IMR-90 (cell line): ENCODE measurements at regions not wholly inside any gene's neighbourhood (a gene's known extent, or its start where the extent isn't known, plus 50 kb on each side); places are given as distances from the start of the nearest gene placed in this dataset.

ENCODE experiments used
- ATAC-seq: fragments of 200-7000 bp; cut with Tn5 transposase; 2 replicates; pipeline ENCODE4 v1.9.1; 2020; ENCODE audit warnings: low read depth, mild to moderate bottlenecking, moderate library complexity
- BruUV-seq: library from RNA; stranded (reverse); fragments of 400-500 nt; replicated peaks from 2 replicates; lab custom pipeline; 2021; lab: Mats Ljungman, UMichigan
- CTCF ChIA-PET: fragments of 300-600 bp; formaldehyde crosslinking; extraction: SDS; loops from one replicate; lab custom pipeline; 2021; ENCODE audit warnings: antibody characterized with exemption; lab: Yijun Ruan, JAX
- POLR2A ChIA-PET: fragments of 300-600 bp; sonication (Branson Sonifier 250); formaldehyde crosslinking; loops from one replicate; lab custom pipeline; 2022; ENCODE audit warnings: antibody characterized with exemption; ENCODE audit not compliant: unreplicated experiment; lab: Charles Lee
- DNase-seq: peaks from one replicate; pipeline ENCODE4 v3.0.0; 2013
- H2AFZ ChIP-seq: replicated peaks from 2 replicates; pipeline ENCODE3; 2013; ENCODE audit warnings: low read length, mild to moderate bottlenecking; ENCODE audit not compliant: poor library complexity
- H2AK5ac ChIP-seq: 2 replicates; pipeline ENCODE4 v1.6.1; 2013; ENCODE audit warnings: low read depth, low read length, inconsistent platforms
- H2AK9ac ChIP-seq: replicated peaks from 2 replicates; pipeline ENCODE3; 2013; ENCODE audit warnings: mild to moderate bottlenecking, low read depth, low read length, moderate library complexity; ENCODE audit not compliant: poor library complexity
- H2BK120ac ChIP-seq: 2 replicates; pipeline ENCODE4 v1.6.1; 2013; ENCODE audit warnings: low read depth, low read length, inconsistent platforms
- H2BK15ac ChIP-seq: 3 replicates; pipeline ENCODE4 v1.6.1; 2013; ENCODE audit warnings: low read depth, low read length, inconsistent platforms
- H2BK20ac ChIP-seq: 2 replicates; pipeline ENCODE4 v1.6.1; 2013; ENCODE audit warnings: low read depth, mild to moderate bottlenecking, inconsistent platforms, low read length, moderate library complexity
- H2BK5ac ChIP-seq: 2 replicates; pipeline ENCODE4 v1.6.1; 2013; ENCODE audit warnings: mild to moderate bottlenecking, low read depth, low read length, inconsistent platforms; ENCODE audit not compliant: poor library complexity, severe bottlenecking
- H3K14ac ChIP-seq: replicated peaks from 2 replicates; pipeline ENCODE4 v1.6.1; 2013; ENCODE audit warnings: low read depth, low read length, inconsistent platforms
- H3K18ac ChIP-seq: 2 replicates; pipeline ENCODE4 v1.6.1; 2013; ENCODE audit warnings: low read depth, low read length, control low read depth
- H3K23ac ChIP-seq: 2 replicates; pipeline ENCODE4 v1.6.1; 2013; ENCODE audit warnings: low read depth, low read length, inconsistent platforms
- H3K27ac ChIP-seq: 2 replicates; pipeline ENCODE4 v1.5.1; 2013; ENCODE audit warnings: mild to moderate bottlenecking, control low read depth, low read length; ENCODE audit not compliant: insufficient read depth
- H3K27me3 ChIP-seq: 2 replicates; pipeline ENCODE4 v1.6.1; 2013; ENCODE audit warnings: low read length; ENCODE audit not compliant: control insufficient read depth, insufficient read depth
- H3K36me3 ChIP-seq: 2 replicates; pipeline ENCODE4 v1.6.1; 2013; ENCODE audit warnings: low read length, mixed read lengths; ENCODE audit not compliant: control insufficient read depth, insufficient read depth
- H3K4ac ChIP-seq: 2 replicates; pipeline ENCODE4 v1.6.1; 2013; ENCODE audit warnings: low read depth, low read length, inconsistent platforms
- H3K4me1 ChIP-seq: 2 replicates; pipeline ENCODE4 v1.6.1; 2013; ENCODE audit warnings: low read length, mixed read lengths; ENCODE audit not compliant: control insufficient read depth, insufficient read depth
- H3K4me2 ChIP-seq: 2 replicates; pipeline ENCODE4 v1.6.1; 2013; ENCODE audit warnings: low read depth, mild to moderate bottlenecking, control low read depth, low read length, moderate library complexity
- H3K4me3 ChIP-seq: 2 replicates; pipeline ENCODE4 v1.5.1; 2013; ENCODE audit warnings: low read depth, mild to moderate bottlenecking, control low read depth, low read length, moderate library complexity; ENCODE audit not compliant: insufficient read depth
- H3K56ac ChIP-seq: 2 replicates; pipeline ENCODE4 v1.6.1; 2013; ENCODE audit warnings: low read length, inconsistent platforms; ENCODE audit not compliant: insufficient read depth; ENCODE audit errors: extremely low read depth
- H3K79me1 ChIP-seq, 2 experiments: 2 replicates each; pipeline ENCODE4 v1.6.1; 2013; ENCODE audit warnings: low read length in 2 of 2, inconsistent platforms in 1 of 2, low read depth in 1 of 2
- H3K9ac ChIP-seq: 2 replicates; pipeline ENCODE4 v1.6.1; 2013; ENCODE audit warnings: low read depth, low read length, control low read depth
- H3K9me1 ChIP-seq: 2 replicates; pipeline ENCODE4 v1.6.1; 2013; ENCODE audit warnings: low read length, inconsistent platforms; ENCODE audit not compliant: insufficient read depth
- H3K9me3 ChIP-seq: 2 replicates; pipeline ENCODE4 v1.6.1; 2013; ENCODE audit warnings: low read length; ENCODE audit not compliant: control insufficient read depth, insufficient read depth
- H4K20me1 ChIP-seq: 2 replicates; pipeline ENCODE4 v1.6.1; 2013; ENCODE audit warnings: low read length, inconsistent platforms; ENCODE audit not compliant: insufficient read depth
- H4K5ac ChIP-seq: 2 replicates; pipeline ENCODE4 v1.6.1; 2013; ENCODE audit warnings: mild to moderate bottlenecking, low read depth, low read length, control low read depth
- H4K8ac ChIP-seq, 2 experiments: 2 replicates each; pipeline ENCODE4 v1.6.1; 2013; ENCODE audit warnings: low read depth in 2 of 2, low read length in 2 of 2, control low read depth in 1 of 2, inconsistent platforms in 1 of 2
- H4K91ac ChIP-seq: 2 replicates; pipeline ENCODE4 v1.6.1; 2013; ENCODE audit warnings: low read depth, low read length, inconsistent platforms; ENCODE audit not compliant: insufficient read depth
- CHD1 ChIP-seq: IDR thresholded peaks from 2 replicates; pipeline ENCODE4 v1.6.1; 2012; ENCODE audit warnings: low read depth, low read length, improper control_type of control experiment
- POLR2A ChIP-seq: IDR thresholded peaks from 2 replicates; pipeline ENCODE4 v1.6.1; 2012; ENCODE audit warnings: mild to moderate bottlenecking, low read depth, low read length
- WGBS, 2 experiments: methylation state at CpG; one replicate each; pipeline versions ENCODE4 v1.1.5 to v1.1.7; 2013; ENCODE audit warnings: missing lambda C conversion rate in 2 of 2; ENCODE audit not compliant: insufficient read length in 1 of 2; ENCODE audit errors: extremely low coverage in 2 of 2; 5-methylcytosine and 5-hydroxymethylcytosine counted together
- dilution Hi-C: fragments of 300-500 bp; cut with HindIII; formaldehyde crosslinking; loops from one replicate; pipeline ENCODE4 v1.14.3; 2018; ENCODE audit warnings: low sequenced_read_pairs; ENCODE audit not compliant: unreplicated experiment
- in situ Hi-C: fragments of 300-500 bp; cut with MboI; formaldehyde crosslinking; loops from 3 replicates; pipeline ENCODE4 v1.14.3; 2019; ENCODE audit warnings: low sequenced_read_pairs, inconsistent platforms, mixed read lengths
- intact Hi-C: fragments of 100-400 bp; cut with micrococcal nuclease; formaldehyde crosslinking; loops from 2 replicates; pipeline ENCODE4 v1.10.0; 2022
- TF ChIP-seq, protein P1 (sequence below): conservative IDR thresholded peaks from 2 replicates; pipeline ENCODE4 v1.5.1; 2012; ENCODE audit warnings: mild to moderate bottlenecking, low read depth, low read length, improper control_type of control experiment

DNA sequence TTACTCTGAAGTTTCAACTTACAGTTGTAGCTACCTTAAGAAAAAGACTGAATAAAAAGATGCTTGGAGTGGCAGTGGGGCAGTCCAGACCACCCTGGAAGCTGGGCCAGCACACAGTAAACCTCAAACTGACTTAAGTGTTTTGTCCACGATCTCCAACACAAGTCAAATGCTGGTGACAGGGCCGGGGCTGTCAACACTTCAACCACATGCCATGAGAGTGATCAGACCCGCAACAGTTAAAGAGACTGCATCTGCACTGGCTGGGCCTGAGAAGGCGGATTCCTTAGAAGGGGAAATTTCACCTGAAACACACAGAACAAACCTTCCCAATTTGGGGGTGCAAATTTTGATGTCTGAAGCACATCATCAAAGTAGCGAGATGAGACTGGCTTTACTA lies 223.5 kb upstream of the CAND1 start:
- POLR2A ChIA-PET, result no interaction called here
- DNase-seq (no peak), ATAC-seq (no peak)
- H3K23ac ChIP-seq, result no peak overlapping the region
- dilution Hi-C loops, result no loop called here
- H2BK120ac ChIP-seq, result no peak overlapping the region
- no peak for TF ChIP-seq CHD1
- TF ChIP-seq, protein P1, sequence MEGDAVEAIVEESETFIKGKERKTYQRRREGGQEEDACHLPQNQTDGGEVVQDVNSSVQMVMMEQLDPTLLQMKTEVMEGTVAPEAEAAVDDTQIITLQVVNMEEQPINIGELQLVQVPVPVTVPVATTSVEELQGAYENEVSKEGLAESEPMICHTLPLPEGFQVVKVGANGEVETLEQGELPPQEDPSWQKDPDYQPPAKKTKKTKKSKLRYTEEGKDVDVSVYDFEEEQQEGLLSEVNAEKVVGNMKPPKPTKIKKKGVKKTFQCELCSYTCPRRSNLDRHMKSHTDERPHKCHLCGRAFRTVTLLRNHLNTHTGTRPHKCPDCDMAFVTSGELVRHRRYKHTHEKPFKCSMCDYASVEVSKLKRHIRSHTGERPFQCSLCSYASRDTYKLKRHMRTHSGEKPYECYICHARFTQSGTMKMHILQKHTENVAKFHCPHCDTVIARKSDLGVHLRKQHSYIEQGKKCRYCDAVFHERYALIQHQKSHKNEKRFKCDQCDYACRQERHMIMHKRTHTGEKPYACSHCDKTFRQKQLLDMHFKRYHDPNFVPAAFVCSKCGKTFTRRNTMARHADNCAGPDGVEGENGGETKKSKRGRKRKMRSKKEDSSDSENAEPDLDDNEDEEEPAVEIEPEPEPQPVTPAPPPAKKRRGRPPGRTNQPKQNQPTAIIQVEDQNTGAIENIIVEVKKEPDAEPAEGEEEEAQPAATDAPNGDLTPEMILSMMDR, result no peak
- no peak for TF ChIP-seq POLR2A
- no peak overlapping the region for H3K14ac ChIP-seq
- no peak overlapping the region for H3K4me3 ChIP-seq
- H4K5ac ChIP-seq, result no peak overlapping the region
- no peak overlapping the region for H3K4ac ChIP-seq
- no peak overlapping the region for H2BK20ac ChIP-seq
- H3K4me1 ChIP-seq, result no peaks in the 10 kb centered on the region
- CTCF ChIA-PET, result no interaction called here
- H4K20me1 ChIP-seq, result no peaks in the 10 kb centered on the region
- H4K8ac ChIP-seq, result no peak overlapping the region
- H3K9me1 ChIP-seq, result no peaks in the 10 kb centered on the region
- H3K56ac ChIP-seq, result no peak overlapping the region
- no peaks in the 10 kb centered on the region for H3K36me3 ChIP-seq
- WGBS, 2 experiments, result no CpG with 5 or more reads among the region's 5 CpGs
- no peak overlapping the region for H2AFZ ChIP-seq
- H3K9me3 ChIP-seq, result no peaks in the 10 kb centered on the region
- H3K9ac ChIP-seq, result no peak overlapping the region
- H3K18ac ChIP-seq, result no peak overlapping the region
- H2AK9ac ChIP-seq, result no peak overlapping the region
- H2AK5ac ChIP-seq, result no peak overlapping the region
- no peak overlapping the region for H4K91ac ChIP-seq
- no peaks in the 10 kb centered on the region for H3K27me3 ChIP-seq
- H3K79me1 ChIP-seq, result no peaks in the 10 kb centered on the region
- in situ Hi-C loops, result no loop called here
- no peak overlapping the region for H3K4me2 ChIP-seq
- H2BK5ac ChIP-seq, result no peak overlapping the region
- intact Hi-C loops, result no loop called here
- no peak overlapping the region for H2BK15ac ChIP-seq
- no TSS peak for BruUV-seq
- no peak overlapping the region for H3K27ac ChIP-seq
